ENCODE measurements at regions not wholly inside any gene's neighbourhood (a gene's known extent, or its start where the extent isn't known, plus 50 kb on each side); places are given as distances from the start of the nearest gene placed in this dataset.

- Histone ChIP-seq H3K27ac (ENCODE audit: insufficient read depth, low read length) (no peak overlapping the region), H3K79me2 (ENCODE audit: control insufficient read depth, insufficient read depth, low read length) (no peaks in the 10 kb centered on the region), H3K4me3 (replicated peaks in 1 of 4; ENCODE audit: control extremely low read depth in 1 of 4, insufficient read depth in 1 of 4, low read depth in 3 of 4, low read length in 4 of 4) (no peak overlapping the region), H2AFZ (ENCODE audit: low read length) (no peak overlapping the region), H3K4me1 (ENCODE audit: control insufficient read depth, extremely low read depth, insufficient read depth, low read length) (no peaks in the 10 kb centered on the region), H3K36me3 (ENCODE audit: control insufficient read depth, insufficient read depth, low read length) (no peaks in the 10 kb centered on the region), H3K9me3 (ENCODE audit: control insufficient read depth, insufficient read depth, low read depth, low read length) (no peaks in the 10 kb centered on the region), H3K4me2 (ENCODE audit: extremely low read depth, insufficient read depth, low read length) (no peak overlapping the region), H3K27me3 (ENCODE audit: control insufficient read depth, insufficient read depth, low read length) (no peaks in the 10 kb centered on the region), H3K9ac (ENCODE audit: insufficient read depth, low read length) (no peak overlapping the region), H4K20me1 (ENCODE audit: control insufficient read depth, extremely low read depth, insufficient read depth, low read length) (no peaks in the 10 kb centered on the region)
- DNase-seq (ENCODE audit: low read depth in 2 of 2) = no peak
- no peak for TF ChIP-seq EZH2 (IDR thresholded peaks at IDR 0.05; ENCODE audit: low read length, missing control alignments)
- TF ChIP-seq CTCF (conservative IDR thresholded peaks at IDR 0.05 in 1 of 2, IDR thresholded peaks at IDR 0.05 in 1 of 2; ENCODE audit: low read depth in 1 of 2, low read length in 2 of 2) = no peak
These were observed 75.7 kb upstream of the ZXDA start for GRCh38 chrX:57985951-57986350.

- Histone ChIP-seq H3K36me3 (ENCODE audit: control insufficient read depth, insufficient read depth, low read length) (no peaks in the 10 kb centered on the region), H3K27me3 (ENCODE audit: control insufficient read depth, insufficient read depth, low read length) (no peaks in the 10 kb centered on the region)
These were observed 74.4 kb upstream of the ZXDA start for GRCh38 chrX:57984620-57985019.

GRCh38 chrX:57977992-57978391 is 67.7 kb upstream of the ZXDA start:
- no peaks in the 10 kb centered on the region for H3K9me3 ChIP-seq (ENCODE audit: control insufficient read depth, insufficient read depth, low read depth, low read length)
- no peaks in the 10 kb centered on the region for H4K20me1 ChIP-seq (ENCODE audit: control insufficient read depth, extremely low read depth, insufficient read depth, low read length)
- H3K9ac ChIP-seq (ENCODE audit: insufficient read depth, low read length) = no peak overlapping the region
- H3K27me3 ChIP-seq (ENCODE audit: control insufficient read depth, insufficient read depth, low read length) = no peaks in the 10 kb centered on the region
- DNase-seq (ENCODE audit: low read depth in 2 of 2) = no peak
- H3K79me2 ChIP-seq (ENCODE audit: control insufficient read depth, insufficient read depth, low read length) = no peaks in the 10 kb centered on the region
- H2AFZ ChIP-seq (ENCODE audit: low read length) = no peak overlapping the region
- TF ChIP-seq CTCF (conservative IDR thresholded peaks at IDR 0.05 in 1 of 2, IDR thresholded peaks at IDR 0.05 in 1 of 2; ENCODE audit: low read depth in 1 of 2, low read length in 2 of 2) (no peak), EZH2 (IDR thresholded peaks at IDR 0.05; ENCODE audit: low read length, missing control alignments) (no peak)
- H3K4me3 ChIP-seq (replicated peaks in 1 of 4; ENCODE audit: control extremely low read depth in 1 of 4, insufficient read depth in 1 of 4, low read depth in 3 of 4, low read length in 4 of 4) = no peak overlapping the region
- H3K4me1 ChIP-seq (ENCODE audit: control insufficient read depth, extremely low read depth, insufficient read depth, low read length) = no peaks in the 10 kb centered on the region
- no peaks in the 10 kb centered on the region for H3K36me3 ChIP-seq (ENCODE audit: control insufficient read depth, insufficient read depth, low read length)
- no peak overlapping the region for H3K27ac ChIP-seq (ENCODE audit: insufficient read depth, low read length)
- H3K4me2 ChIP-seq (ENCODE audit: extremely low read depth, insufficient read depth, low read length) = no peak overlapping the region

More at GRCh38 chrX:57984620-57985019, 74.4 kb upstream of the ZXDA start:
- H3K4me1 ChIP-seq (ENCODE audit: control insufficient read depth, extremely low read depth, insufficient read depth, low read length) = no peaks in the 10 kb centered on the region
- no peak overlapping the region for H3K9ac ChIP-seq (ENCODE audit: insufficient read depth, low read length)
- H3K9me3 ChIP-seq (ENCODE audit: control insufficient read depth, insufficient read depth, low read depth, low read length) = no peaks in the 10 kb centered on the region
- no peak overlapping the region for H3K27ac ChIP-seq (ENCODE audit: insufficient read depth, low read length)
- H2AFZ ChIP-seq (ENCODE audit: low read length) = no peak overlapping the region
- no peak overlapping the region for H3K4me2 ChIP-seq (ENCODE audit: extremely low read depth, insufficient read depth, low read length)
- TF ChIP-seq EZH2 (IDR thresholded peaks at IDR 0.05; ENCODE audit: low read length, missing control alignments) (no peak), CTCF (conservative IDR thresholded peaks at IDR 0.05 in 1 of 2, IDR thresholded peaks at IDR 0.05 in 1 of 2; ENCODE audit: low read depth in 1 of 2, low read length in 2 of 2) (no peak)
- H4K20me1 ChIP-seq (ENCODE audit: control insufficient read depth, extremely low read depth, insufficient read depth, low read length) = no peaks in the 10 kb centered on the region
- no peak for DNase-seq (ENCODE audit: low read depth in 2 of 2)
- no peaks in the 10 kb centered on the region for H3K79me2 ChIP-seq (ENCODE audit: control insufficient read depth, insufficient read depth, low read length)
- no peak overlapping the region for H3K4me3 ChIP-seq (replicated peaks in 1 of 4; ENCODE audit: control extremely low read depth in 1 of 4, insufficient read depth in 1 of 4, low read depth in 3 of 4, low read length in 4 of 4)

All from fibroblast of lung (primary cell).